ENCODE measurements at regions not wholly inside any gene's neighbourhood (a gene's known extent, or its start where the extent isn't known, plus 50 kb on each side); places are given as distances from the start of the nearest gene placed in this dataset.

- H2AFZ ChIP-seq (ENCODE audit: low read depth, low read length), result peak overlapping the region; percentile 81
- H3K27me3 ChIP-seq (ENCODE audit: low read depth, low read length), result no peaks in the 10 kb centered on the region
- no peaks in the 10 kb centered on the region for H3K9me3 ChIP-seq (ENCODE audit: insufficient read depth, low read length)
- peaks cover 9% of the 10 kb centered on the region for H3K36me3 ChIP-seq (replicated peaks; ENCODE audit: low read depth, low read length)
- TF ChIP-seq EZH2phosphoT487 (IDR thresholded peaks at IDR 0.05; ENCODE audit: low read depth) (no peak), CTCF (IDR thresholded peaks at IDR 0.05; ENCODE audit: low read depth, low read length) (no peak)
- H3K9ac ChIP-seq (ENCODE audit: low read length), result peak overlapping the region; percentile 66
- H3K79me2 ChIP-seq (ENCODE audit: low read length), result no peaks in the 10 kb centered on the region
- peak overlapping the region; percentile 93 for H3K27ac ChIP-seq (ENCODE audit: low read length)
- peaks cover 42% of the 10 kb centered on the region for H3K4me1 ChIP-seq (ENCODE audit: low read length)
- H3K4me3 ChIP-seq (ENCODE audit: low read length), result peak overlapping the region; percentile 45
- H4K20me1 ChIP-seq (ENCODE audit: insufficient read depth, low read length), result no peaks in the 10 kb centered on the region
- peak overlapping the region; percentile 70 for H3K4me2 ChIP-seq (ENCODE audit: low read length)
These were observed 433.0 kb downstream of the ANKRD7 start for GRCh38 chr7:118657391-118658005.

- Histone ChIP-seq H3K79me2 (ENCODE audit: low read length) (no peaks in the 10 kb centered on the region), H3K9me3 (ENCODE audit: insufficient read depth, low read length) (no peaks in the 10 kb centered on the region), H3K27me3 (ENCODE audit: low read depth, low read length) (no peaks in the 10 kb centered on the region), H3K4me2 (ENCODE audit: low read length) (no peak overlapping the region), H2AFZ (ENCODE audit: low read depth, low read length) (no peak overlapping the region), H3K4me1 (ENCODE audit: low read length) (peaks cover 29% of the 10 kb centered on the region), H3K4me3 (ENCODE audit: low read length) (no peak overlapping the region), H4K20me1 (ENCODE audit: insufficient read depth, low read length) (no peaks in the 10 kb centered on the region), H3K9ac (ENCODE audit: low read length) (no peak overlapping the region), H3K36me3 (replicated peaks; ENCODE audit: low read depth, low read length) (peaks cover 9% of the 10 kb centered on the region), H3K27ac (ENCODE audit: low read length) (no peak overlapping the region)
- TF ChIP-seq EZH2phosphoT487 (IDR thresholded peaks at IDR 0.05; ENCODE audit: low read depth), result no peak
- TF ChIP-seq CTCF (IDR thresholded peaks at IDR 0.05; ENCODE audit: low read depth, low read length), result no peak
These were observed 437.8 kb downstream of the ANKRD7 start for GRCh38 chr7:118662266-118662665.

- H3K9ac ChIP-seq (ENCODE audit: low read length), result no peak overlapping the region
- TF ChIP-seq EZH2phosphoT487 (IDR thresholded peaks at IDR 0.05; ENCODE audit: low read depth) (no peak), CTCF (IDR thresholded peaks at IDR 0.05; ENCODE audit: low read depth, low read length) (no peak)
- no peak overlapping the region for H2AFZ ChIP-seq (ENCODE audit: low read depth, low read length)
- no peak overlapping the region for H3K27ac ChIP-seq (ENCODE audit: low read length)
- H3K4me1 ChIP-seq (ENCODE audit: low read length), result peaks cover 8% of the 10 kb centered on the region
- no peaks in the 10 kb centered on the region for H3K27me3 ChIP-seq (ENCODE audit: low read depth, low read length)
- H3K4me3 ChIP-seq (ENCODE audit: low read length), result no peak overlapping the region
- H3K4me2 ChIP-seq (ENCODE audit: low read length), result no peak overlapping the region
- H3K36me3 ChIP-seq (replicated peaks; ENCODE audit: low read depth, low read length), result no peaks in the 10 kb centered on the region
- no peaks in the 10 kb centered on the region for H4K20me1 ChIP-seq (ENCODE audit: insufficient read depth, low read length)
- no peaks in the 10 kb centered on the region for H3K79me2 ChIP-seq (ENCODE audit: low read length)
- no peaks in the 10 kb centered on the region for H3K9me3 ChIP-seq (ENCODE audit: insufficient read depth, low read length)
These were observed 440.0 kb downstream of the ANKRD7 start for GRCh38 chr7:118664498-118664897.

- TF ChIP-seq EZH2phosphoT487 (IDR thresholded peaks at IDR 0.05; ENCODE audit: low read depth), result no peak
- TF ChIP-seq CTCF (IDR thresholded peaks at IDR 0.05; ENCODE audit: low read depth, low read length), result no peak
- H3K27ac ChIP-seq (ENCODE audit: low read length), result no peak overlapping the region
These were observed 446.6 kb downstream of the ANKRD7 start for GRCh38 chr7:118671149-118671548.

More at GRCh38 chr7:118671149-118671548, 446.6 kb downstream of the ANKRD7 start:
- Histone ChIP-seq H3K79me2 (ENCODE audit: low read length) (no peaks in the 10 kb centered on the region), H3K4me1 (ENCODE audit: low read length) (no peaks in the 10 kb centered on the region), H3K36me3 (replicated peaks; ENCODE audit: low read depth, low read length) (no peaks in the 10 kb centered on the region), H2AFZ (ENCODE audit: low read depth, low read length) (no peak overlapping the region), H3K4me3 (ENCODE audit: low read length) (no peak overlapping the region), H3K9me3 (ENCODE audit: insufficient read depth, low read length) (no peaks in the 10 kb centered on the region), H3K4me2 (ENCODE audit: low read length) (no peak overlapping the region), H4K20me1 (ENCODE audit: insufficient read depth, low read length) (no peaks in the 10 kb centered on the region), H3K9ac (ENCODE audit: low read length) (no peak overlapping the region), H3K27me3 (ENCODE audit: low read depth, low read length) (no peaks in the 10 kb centered on the region)

All from OCI-LY3 (cell line).